K562 (cell line): ENCODE measurements at regions not wholly inside any gene's neighbourhood (a gene's known extent, or its start where the extent isn't known, plus 50 kb on each side); places are given as distances from the start of the nearest gene placed in this dataset.

Experiments
- CHCHD3 ChIP-seq: fragments of 250-450 bp; sonication (Bioruptor Pico); IDR thresholded peaks from 2 replicates; pipeline ENCODE4 v2.1.2; 2022; ENCODE audit warnings: mild to moderate bottlenecking
- CHD4 ChIP-seq: fragments of 200-600 bp; sonication (generic); IDR thresholded peaks from 3 replicates; pipeline ENCODE4 v1.6.1; 2012; ENCODE audit warnings: low read depth, mild to moderate bottlenecking, mixed read lengths, low read length, inconsistent platforms; ENCODE audit not compliant: insufficient read depth, insufficient replicate concordance, poor library complexity, severe bottlenecking
- ESRRB ChIP-seq: fragments of 250-450 bp; sonication (Bioruptor Pico); IDR thresholded peaks from 2 replicates; pipeline ENCODE4 v1.5.0; 2020; ENCODE audit warnings: mild to moderate bottlenecking, moderate library complexity, borderline replicate concordance
- EZH2 ChIP-seq: IDR thresholded peaks from 2 replicates; pipeline ENCODE4 v1.6.1; 2012; ENCODE audit warnings: low read depth, mild to moderate bottlenecking, inconsistent platforms, low read length, borderline replicate concordance
- HDAC6 ChIP-seq: IDR thresholded peaks from 2 replicates; pipeline ENCODE4 v1.6.1; 2012; ENCODE audit warnings: low read depth, mild to moderate bottlenecking, control low read depth, inconsistent platforms, low read length, moderate library complexity
- JUN ChIP-seq, 2 experiments: sonication (generic) in 1 of 2; formaldehyde crosslinking in 1 of 2; IDR thresholded peaks; 2 replicates each; pipeline versions ENCODE4 v1.6.1 to v1.8.0; 2012 to 2022; ENCODE audit warnings: borderline replicate concordance in 2 of 2, mild to moderate bottlenecking in 2 of 2, improper control_type of control experiment in 1 of 2, low read depth in 1 of 2, low read length in 1 of 2, missing genetic modification reagents in 1 of 2
- JUND ChIP-seq, 2 experiments: IDR thresholded peaks; 2 replicates in 1 of 2; 3 replicates in 1 of 2; pipeline ENCODE4 v1.6.1; 2011; ENCODE audit warnings: borderline replicate concordance in 2 of 2, low read depth in 2 of 2, low read length in 2 of 2, improper control_type of control experiment in 1 of 2, missing biosample characterization in 1 of 2, missing genetic modification characterization in 1 of 2, missing genetic modification reagents in 1 of 2
- POLR2A ChIP-seq: fragments of 450-650 bp; conservative IDR thresholded peaks from 2 replicates; pipeline ENCODE4 v1.6.1; 2016
- ZNF384 ChIP-seq: IDR thresholded peaks from 2 replicates; pipeline ENCODE4 v1.6.1; 2012; ENCODE audit warnings: low read depth, low read length, improper control_type of control experiment

DNA sequence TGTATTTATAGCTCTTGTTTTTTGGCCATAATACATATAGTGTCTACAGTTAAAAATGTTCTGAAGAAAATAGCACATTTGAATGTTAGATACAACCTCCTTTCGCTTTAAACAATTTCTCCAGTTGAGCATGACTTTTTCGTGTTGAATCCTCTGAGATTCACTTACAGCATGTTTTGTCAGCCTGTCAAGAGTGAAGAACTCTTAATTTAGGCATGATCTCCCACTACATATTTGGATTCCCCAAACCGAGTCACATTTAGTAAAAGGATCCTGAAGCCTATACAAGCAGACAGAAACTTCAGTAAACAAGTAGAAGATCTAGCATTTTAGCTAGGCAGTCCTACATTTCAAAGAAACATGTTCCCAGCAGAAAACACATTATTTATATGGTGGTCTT, 796.6 kb downstream of the MCTP2 start:
- no peak for TF ChIP-seq CHD4
- TF ChIP-seq JUND (IDR thresholded peaks at IDR 0.05; ENCODE audit: borderline replicate concordance, low read depth, low read length), result no peak
- no peak for TF ChIP-seq JUND (tag; IDR thresholded peaks at IDR 0.05; ENCODE audit: borderline replicate concordance, low read depth, low read length)
- no peak for TF ChIP-seq ESRRB (CRISPR knock-in tag)
- TF ChIP-seq EZH2, result no peak
- no peak for TF ChIP-seq JUN (IDR thresholded peaks at IDR 0.05; ENCODE audit: borderline replicate concordance, low read depth, low read length)
- TF ChIP-seq JUN (CRISPR knock-in tag; IDR thresholded peaks at IDR 0.05; ENCODE audit: borderline replicate concordance), result no peak
- no peak for TF ChIP-seq ZNF384
- no peak for TF ChIP-seq CHCHD3
- no peak for TF ChIP-seq HDAC6
- no peak for TF ChIP-seq POLR2A
